NCI-H524 treated with DMSO at 0.1 percent for 48 hours (cell line): ENCODE measurements at regions not wholly inside any gene's neighbourhood (a gene's known extent, or its start where the extent isn't known, plus 50 kb on each side); places are given as distances from the start of the nearest gene placed in this dataset.
"Not testable (repeated sequence)": the region's sequence is repeated elsewhere in the genome, so short reads cannot be mapped to it uniquely, and the experiment has no call there.

Experiments used
- DNase-seq: peaks from one replicate; lab custom pipeline; 2025; lab: John Stamatoyannopoulos, UW

- DNase-seq, result no peak
Measured at GRCh38 chr4:147246096-147246495, 234.8 kb upstream of the EDNRA start.

- not testable (repeated sequence) for DNase-seq
Measured at GRCh38 chr4:147246528-147246927, 234.4 kb upstream of the EDNRA start.

- no peak for DNase-seq
Measured at GRCh38 chr4:147247579-147247978, 233.3 kb upstream of the EDNRA start.

GRCh38 chr4:147250062-147250461 is 230.8 kb upstream of the EDNRA start:
- DNase-seq, result no peak

GRCh38 chr4:147255268-147255667 is 225.6 kb upstream of the EDNRA start:
- DNase-seq, result not testable (repeated sequence)

- DNase-seq, result not testable (repeated sequence)
Measured at GRCh38 chr4:147259271-147259670, 221.6 kb upstream of the EDNRA start.

GRCh38 chr4:147284256-147284835 is 196.6 kb upstream of the EDNRA start:
- DNase-seq, result no peak

- DNase-seq, result no peak
Measured at GRCh38 chr4:147284935-147285334, 196.0 kb upstream of the EDNRA start.

GRCh38 chr4:147285751-147286150 is 195.1 kb upstream of the EDNRA start:
- no peak for DNase-seq

- no peak for DNase-seq
Measured at GRCh38 chr4:147286846-147287587, 193.9 kb upstream of the EDNRA start.

- DNase-seq, result no peak
Measured at GRCh38 chr4:147287588-147287890, 193.4 kb upstream of the EDNRA start.

- DNase-seq, result no peak
Measured at GRCh38 chr4:147288512-147288911, 192.4 kb upstream of the EDNRA start.

- no peak for DNase-seq
Measured at GRCh38 chr4:147289181-147289580, 191.7 kb upstream of the EDNRA start.

GRCh38 chr4:147292604-147293313 is 188.1 kb upstream of the EDNRA start:
- not testable (repeated sequence) for DNase-seq

- DNase-seq, result not testable (repeated sequence)
Measured at GRCh38 chr4:147293314-147293677, 187.6 kb upstream of the EDNRA start.

- no peak for DNase-seq
Measured at GRCh38 chr4:147299205-147299604, 181.7 kb upstream of the EDNRA start.

GRCh38 chr4:147303174-147303872 is 177.6 kb upstream of the EDNRA start:
- DNase-seq, result no peak

GRCh38 chr4:147303873-147304229 is 177.0 kb upstream of the EDNRA start:
- no peak for DNase-seq

- no peak for DNase-seq
Measured at GRCh38 chr4:147307896-147308674, 172.8 kb upstream of the EDNRA start.

GRCh38 chr4:147309434-147309833 is 171.5 kb upstream of the EDNRA start:
- DNase-seq, result no peak

- no peak for DNase-seq
Measured at GRCh38 chr4:147310312-147310711, 170.6 kb upstream of the EDNRA start.

- DNase-seq, result no peak
Measured at GRCh38 chr4:147311956-147312355, 168.9 kb upstream of the EDNRA start.
